Activated CD4-positive, alpha-beta memory T cell treated with anti-CD3 and anti-CD28 coated beads, Interleukin-2, amount 10 ng/mL, durations not matched to agents 7 days and 5 days (primary cell): ENCODE measurements at regions not wholly inside any gene's neighbourhood (a gene's known extent, or its start where the extent isn't known, plus 50 kb on each side); places are given as distances from the start of the nearest gene placed in this dataset.

Experiments
- CTCF ChIA-PET: fragments of 350-600 bp; sonication (Branson Sonifier 250); formaldehyde crosslinking; loops from one replicate; lab custom pipeline; 2021; ENCODE audit warnings: antibody characterized with exemption, inconsistent platforms; lab: Charles Lee
- POLR2A ChIA-PET: fragments of 350-600 bp; sonication (Branson Sonifier 250); formaldehyde crosslinking; loops from one replicate; lab custom pipeline; 2021; ENCODE audit warnings: antibody characterized with exemption; lab: Charles Lee
- DNase-seq: peaks from one replicate; pipeline ENCODE4 v3.0.0-alpha.2; 2020
- H3K27ac Mint-ChIP-seq: one replicate; pipeline ENCODE4 v1.8.0; 2021; ENCODE audit warnings: mild to moderate bottlenecking, mixed read lengths
- H3K27me3 Mint-ChIP-seq: one replicate; pipeline ENCODE4 v1.8.0; 2021; ENCODE audit warnings: mixed read lengths
- H3K36me3 Mint-ChIP-seq: one replicate; pipeline ENCODE4 v1.8.0; 2021; ENCODE audit warnings: low read depth, mixed read lengths
- H3K4me1 Mint-ChIP-seq: one replicate; pipeline ENCODE4 v1.8.0; 2021; ENCODE audit warnings: mixed read lengths
- H3K4me3 Mint-ChIP-seq: one replicate; pipeline ENCODE4 v1.8.0; 2021; ENCODE audit warnings: mild to moderate bottlenecking, mixed read lengths
- H3K9me3 Mint-ChIP-seq: one replicate; pipeline ENCODE4 v1.8.0; 2021; ENCODE audit warnings: mixed read lengths

GRCh38 chr12:64976131-64976530 is 145.0 kb downstream of the WIF1 start:
- ChIA-PET POLR2A (no interaction called here), CTCF (no interaction called here)
- peaks cover 3% of the 10 kb centered on the region for H3K27me3 Mint-ChIP-seq
- DNase-seq = no peak
- no peaks in the 10 kb centered on the region for H3K4me1 Mint-ChIP-seq
- H3K9me3 Mint-ChIP-seq = no peaks in the 10 kb centered on the region
- H3K27ac Mint-ChIP-seq = no peak overlapping the region
- no peak overlapping the region for H3K4me3 Mint-ChIP-seq
- no peaks in the 10 kb centered on the region for H3K36me3 Mint-ChIP-seq

GRCh38 chr12:64983771-64984278 is 137.3 kb downstream of the WIF1 start:
- ChIA-PET POLR2A (no interaction called here), CTCF (no interaction called here)
- H3K27ac Mint-ChIP-seq = no peak overlapping the region
- H3K27me3 Mint-ChIP-seq = no peaks in the 10 kb centered on the region
- no peaks in the 10 kb centered on the region for H3K36me3 Mint-ChIP-seq
- no peak overlapping the region for H3K4me3 Mint-ChIP-seq
- no peaks in the 10 kb centered on the region for H3K4me1 Mint-ChIP-seq
- no peaks in the 10 kb centered on the region for H3K9me3 Mint-ChIP-seq
- no peak for DNase-seq

GRCh38 chr12:64991121-64991611 is 129.9 kb downstream of the WIF1 start:
- ChIA-PET CTCF (no interaction called here), POLR2A (no interaction called here)
- H3K36me3 Mint-ChIP-seq = no peaks in the 10 kb centered on the region

GRCh38 chr12:64992116-64992515 is 129.0 kb downstream of the WIF1 start:
- no peak for DNase-seq
- Mint-ChIP-seq H3K27ac (no peak overlapping the region), H3K9me3 (no peaks in the 10 kb centered on the region), H3K4me3 (no peak overlapping the region), H3K27me3 (no peaks in the 10 kb centered on the region), H3K36me3 (no peaks in the 10 kb centered on the region), H3K4me1 (no peaks in the 10 kb centered on the region)
- ChIA-PET POLR2A (no interaction called here), CTCF (no interaction called here)

More at GRCh38 chr12:64991121-64991611, 129.9 kb downstream of the WIF1 start:
- H3K9me3 Mint-ChIP-seq = no peaks in the 10 kb centered on the region
- no peak overlapping the region for H3K4me3 Mint-ChIP-seq
- no peak for DNase-seq
- H3K27ac Mint-ChIP-seq = no peak overlapping the region
- H3K27me3 Mint-ChIP-seq = no peaks in the 10 kb centered on the region
- H3K4me1 Mint-ChIP-seq = no peaks in the 10 kb centered on the region

- Mint-ChIP-seq H3K9me3 (no peaks in the 10 kb centered on the region), H3K4me3 (no peak overlapping the region), H3K36me3 (no peaks in the 10 kb centered on the region), H3K27ac (no peak overlapping the region), H3K4me1 (no peaks in the 10 kb centered on the region), H3K27me3 (no peaks in the 10 kb centered on the region)
- DNase-seq = no peak
- ChIA-PET POLR2A (no interaction called here), CTCF (no interaction called here)
These were observed 128.5 kb downstream of the WIF1 start for GRCh38 chr12:64992641-64993040.

- ChIA-PET CTCF (interaction anchor here (0.6 kb wide), 1 partner anchor 265 kb away, joined by 3 read pairs; no protein-coding TSS in a partner anchor), POLR2A (no interaction called here)
- H3K4me3 Mint-ChIP-seq = no peak overlapping the region
- H3K27ac Mint-ChIP-seq = no peak overlapping the region
- no peaks in the 10 kb centered on the region for H3K27me3 Mint-ChIP-seq
- DNase-seq = no peak
- H3K4me1 Mint-ChIP-seq = no peaks in the 10 kb centered on the region
- H3K36me3 Mint-ChIP-seq = no peaks in the 10 kb centered on the region
- H3K9me3 Mint-ChIP-seq = no peaks in the 10 kb centered on the region
These were observed 127.6 kb downstream of the WIF1 start for GRCh38 chr12:64993461-64993860.

GRCh38 chr12:64995816-64996215 is 125.3 kb downstream of the WIF1 start:
- no peak overlapping the region for H3K27ac Mint-ChIP-seq
- H3K4me3 Mint-ChIP-seq = no peak overlapping the region
- no peak for DNase-seq
- no peaks in the 10 kb centered on the region for H3K27me3 Mint-ChIP-seq
- no peaks in the 10 kb centered on the region for H3K9me3 Mint-ChIP-seq
- H3K36me3 Mint-ChIP-seq = no peaks in the 10 kb centered on the region
- ChIA-PET POLR2A (no interaction called here), CTCF (no interaction called here)
- no peaks in the 10 kb centered on the region for H3K4me1 Mint-ChIP-seq

GRCh38 chr12:64997858-64998257 is 123.2 kb downstream of the WIF1 start:
- no peak for DNase-seq
- H3K9me3 Mint-ChIP-seq = no peaks in the 10 kb centered on the region
- CTCF ChIA-PET = no interaction called here
- H3K27me3 Mint-ChIP-seq = peaks cover 6% of the 10 kb centered on the region
- no peaks in the 10 kb centered on the region for H3K4me1 Mint-ChIP-seq
- POLR2A ChIA-PET = no interaction called here
- no peak overlapping the region for H3K4me3 Mint-ChIP-seq
- H3K36me3 Mint-ChIP-seq = no peaks in the 10 kb centered on the region
- no peak overlapping the region for H3K27ac Mint-ChIP-seq

GRCh38 chr12:64998371-64999147 is 122.5 kb downstream of the WIF1 start:
- DNase-seq = no peak
- Mint-ChIP-seq H3K27ac (no peak overlapping the region), H3K9me3 (no peaks in the 10 kb centered on the region), H3K4me1 (no peaks in the 10 kb centered on the region), H3K4me3 (no peak overlapping the region), H3K27me3 (peaks cover 6% of the 10 kb centered on the region), H3K36me3 (no peaks in the 10 kb centered on the region)
- ChIA-PET CTCF (no interaction called here), POLR2A (no interaction called here)

GRCh38 chr12:64999148-64999425 is 122.0 kb downstream of the WIF1 start:
- H3K27me3 Mint-ChIP-seq = peaks cover 6% of the 10 kb centered on the region
- H3K4me3 Mint-ChIP-seq = no peak overlapping the region
- ChIA-PET CTCF (no interaction called here), POLR2A (no interaction called here)
- no peak overlapping the region for H3K27ac Mint-ChIP-seq
- no peaks in the 10 kb centered on the region for H3K4me1 Mint-ChIP-seq
- no peaks in the 10 kb centered on the region for H3K36me3 Mint-ChIP-seq
- H3K9me3 Mint-ChIP-seq = no peaks in the 10 kb centered on the region
- DNase-seq = no peak
